GM18517 (cell line): ENCODE measurements at regions not wholly inside any gene's neighbourhood (a gene's known extent, or its start where the extent isn't known, plus 50 kb on each side); places are given as distances from the start of the nearest gene placed in this dataset.
"Not testable (repeated sequence)": the region's sequence is repeated elsewhere in the genome, so short reads cannot be mapped to it uniquely, and the experiment has no call there.

ENCODE experiments used
- ATAC-seq: cut with Tn5 transposase; IDR thresholded peaks from one replicate; pipeline ENCODE4 v1.9.1; 2021; ENCODE audit warnings: mild to moderate bottlenecking, moderate library complexity; ENCODE audit not compliant: unreplicated experiment

DNA sequence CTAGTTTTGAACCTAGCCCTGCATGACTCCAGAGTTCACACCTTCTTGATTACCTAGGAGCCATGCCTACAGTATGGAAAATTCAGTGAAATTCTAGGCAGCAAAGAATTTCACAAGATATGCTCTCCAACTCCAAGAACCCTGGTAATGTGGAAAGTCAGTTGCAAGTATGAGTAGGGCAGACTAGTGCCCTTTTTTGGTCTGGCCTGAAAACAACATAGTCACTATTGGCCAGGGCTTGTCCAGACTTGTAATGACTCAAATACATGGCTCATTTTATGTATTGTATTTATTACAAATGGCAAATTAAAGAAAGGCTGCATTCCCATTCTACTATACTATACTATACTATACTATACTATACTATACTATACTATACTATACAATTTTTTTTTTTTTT is 160.4 kb downstream of the ESM1 start:
- no peak for ATAC-seq

DNA sequence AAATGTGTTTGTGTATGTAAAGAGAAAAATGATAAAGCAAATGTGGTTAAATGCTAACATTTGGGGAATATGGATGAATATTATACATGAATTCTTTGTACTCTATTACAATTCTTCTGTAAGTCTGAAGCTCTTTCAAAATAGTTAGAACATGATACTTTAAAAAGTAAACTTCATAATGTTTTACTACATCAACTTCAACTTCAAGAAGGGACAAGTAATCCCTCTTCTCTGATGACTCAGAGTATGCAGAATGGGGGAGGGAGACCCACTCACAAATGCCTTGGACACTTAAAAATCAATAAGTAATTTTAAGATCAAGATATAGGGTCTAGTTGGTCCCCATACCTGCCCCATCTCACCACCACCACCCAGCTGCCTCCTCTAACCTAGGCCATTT is 162.4 kb downstream of the ESM1 start:
- ATAC-seq: no peak

DNA sequence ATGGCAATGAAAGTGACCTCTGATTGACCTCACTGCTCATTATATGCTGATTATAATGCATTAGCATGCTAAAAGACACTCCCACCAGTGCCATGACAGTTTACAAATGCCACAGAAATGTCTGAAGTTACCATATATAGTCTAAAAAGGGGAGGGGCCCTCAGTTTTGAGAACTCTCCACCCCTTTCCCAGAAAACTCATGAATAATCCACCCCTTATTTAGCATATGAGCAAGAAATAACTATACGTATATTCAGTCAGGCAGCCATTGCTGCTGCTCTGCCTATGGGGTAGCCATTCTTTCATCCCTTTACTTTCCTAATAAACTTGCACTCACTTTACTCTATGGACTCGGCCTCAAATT is 163.1 kb downstream of the ESM1 start:
- ATAC-seq: no peak

DNA sequence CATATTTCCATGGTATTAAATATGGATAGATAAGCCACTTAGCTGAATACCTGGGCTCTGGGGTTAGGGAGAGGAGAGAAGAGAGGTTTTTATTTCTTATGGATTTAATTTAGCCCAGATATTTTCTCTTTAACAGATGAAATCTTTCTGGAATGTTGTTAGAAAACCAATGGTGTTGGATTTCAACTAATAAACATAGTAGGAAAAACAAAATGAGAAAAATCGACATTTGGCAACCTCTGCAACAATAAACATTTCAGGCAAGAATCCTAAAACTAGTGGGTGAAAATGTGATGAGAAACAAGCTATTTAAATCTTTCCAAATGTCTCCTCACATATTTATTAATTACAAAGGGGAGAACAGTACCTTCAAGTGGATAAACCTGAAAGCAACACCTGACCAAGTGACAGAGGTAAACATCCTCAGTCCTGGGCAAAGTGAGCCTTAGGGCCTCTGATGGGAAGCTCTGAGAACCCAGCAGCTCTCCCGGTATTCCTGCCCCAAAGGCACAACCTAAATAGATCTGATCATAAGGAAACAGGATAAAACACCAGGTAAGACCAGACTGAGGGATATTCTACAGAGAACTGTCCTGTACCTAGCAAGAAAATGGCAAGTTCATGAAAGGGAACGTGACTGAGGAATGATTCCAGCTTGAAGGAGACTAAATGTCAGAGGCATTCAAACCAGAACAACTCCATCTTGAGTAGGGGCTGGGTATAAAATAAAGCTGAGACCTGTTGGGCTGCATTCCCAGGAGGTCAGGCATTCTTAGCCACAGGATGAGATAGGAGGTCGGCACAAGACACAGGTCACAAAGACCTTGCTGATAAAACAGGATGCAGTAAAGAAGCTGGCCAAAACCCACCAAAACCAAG is 163.7 kb downstream of the ESM1 start:
- no peak for ATAC-seq

DNA sequence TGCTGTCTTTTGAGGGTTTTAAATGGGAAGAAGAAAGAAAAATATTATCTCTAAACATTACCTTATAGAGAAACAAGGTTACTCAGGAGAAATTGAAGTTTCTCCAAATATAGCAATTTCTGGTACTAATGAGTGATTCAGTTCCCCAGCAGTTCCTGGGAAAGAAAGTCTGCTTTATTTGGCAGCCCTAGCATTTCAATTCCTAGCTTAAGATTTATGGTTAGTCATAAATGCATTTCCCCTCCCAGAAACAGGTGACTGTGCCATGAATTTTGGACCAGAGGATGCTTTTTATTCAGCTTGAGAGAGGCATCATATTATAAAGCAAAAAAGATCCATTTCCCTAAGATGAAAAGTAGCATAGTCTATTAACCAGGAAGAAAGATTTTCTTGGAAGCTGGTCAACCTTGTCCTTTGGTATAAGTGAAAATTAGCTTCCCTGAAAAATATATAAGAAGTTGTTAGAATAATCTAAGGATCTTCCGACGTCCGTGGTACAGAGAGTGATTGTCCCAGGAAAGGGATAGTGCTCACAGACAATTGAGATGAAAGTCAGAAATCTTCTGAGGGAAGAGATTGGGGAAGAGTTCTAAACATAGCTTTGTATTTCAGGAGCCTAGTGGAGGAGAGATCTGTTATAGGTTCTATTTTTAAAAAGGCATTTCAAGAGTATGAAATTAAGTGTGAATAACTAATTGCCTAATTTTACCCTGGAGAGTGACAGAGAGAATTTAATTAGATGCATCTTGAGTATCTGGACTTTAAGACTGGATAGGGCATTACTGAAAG is 164.9 kb downstream of the ESM1 start:
- no peak for ATAC-seq

DNA sequence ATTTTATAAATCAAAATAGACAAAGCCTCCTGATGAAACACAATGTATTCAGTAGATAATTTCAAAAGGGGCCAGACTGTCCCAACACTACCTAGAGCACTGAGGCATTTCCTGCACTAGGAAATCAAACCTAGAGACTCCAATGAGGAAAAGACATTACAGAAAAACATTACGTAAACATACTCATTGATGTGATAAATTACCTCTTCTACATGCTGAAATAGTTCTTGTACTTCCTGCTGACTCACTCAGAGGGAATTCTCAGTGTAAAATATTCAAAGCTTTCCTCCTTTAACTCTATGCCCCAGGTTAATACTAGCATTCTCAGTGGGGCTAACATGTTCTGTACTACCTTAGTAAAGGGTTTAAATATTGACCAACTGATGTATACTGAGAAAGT is 178.0 kb downstream of the ESM1 start:
- ATAC-seq: no peak

DNA sequence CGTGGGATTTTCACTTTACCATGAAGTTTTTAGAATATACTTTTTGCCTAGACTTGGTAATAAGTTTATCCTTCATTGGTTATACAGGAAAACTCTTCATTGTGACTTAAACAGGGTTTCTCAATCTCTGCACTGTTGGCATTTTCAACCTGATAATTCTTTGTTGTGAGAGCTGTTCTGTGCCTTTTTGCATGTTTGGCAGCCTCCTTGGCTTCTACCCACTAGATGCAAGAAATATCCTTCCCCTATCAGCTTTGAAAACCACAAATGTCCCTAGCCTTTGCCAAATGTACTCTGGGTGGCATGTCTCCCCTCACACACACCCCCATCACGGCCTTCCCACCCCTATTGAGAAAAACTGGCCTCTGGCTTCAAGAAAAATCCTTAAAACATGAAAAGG is 180.9 kb downstream of the ESM1 start:
- no peak for ATAC-seq

DNA sequence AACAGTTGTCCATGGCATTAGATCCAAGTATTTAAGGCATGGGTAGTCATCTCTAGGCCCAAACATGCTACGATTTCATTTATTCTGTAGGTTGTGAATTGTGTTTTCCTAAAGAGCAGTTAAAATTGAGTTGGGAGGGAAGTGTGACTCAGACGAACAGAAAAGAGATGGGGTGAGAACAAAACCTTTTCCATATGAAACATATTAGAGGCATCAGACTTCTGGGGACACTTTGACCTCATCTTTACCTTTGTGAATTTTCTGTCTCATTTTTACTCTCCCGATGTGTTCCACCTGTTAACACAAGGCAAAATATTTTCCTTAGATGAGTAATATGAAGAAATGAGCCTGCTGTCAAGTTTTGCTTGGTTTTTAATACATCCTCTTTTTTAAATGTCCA is 181.3 kb downstream of the ESM1 start:
- no peak for ATAC-seq

DNA sequence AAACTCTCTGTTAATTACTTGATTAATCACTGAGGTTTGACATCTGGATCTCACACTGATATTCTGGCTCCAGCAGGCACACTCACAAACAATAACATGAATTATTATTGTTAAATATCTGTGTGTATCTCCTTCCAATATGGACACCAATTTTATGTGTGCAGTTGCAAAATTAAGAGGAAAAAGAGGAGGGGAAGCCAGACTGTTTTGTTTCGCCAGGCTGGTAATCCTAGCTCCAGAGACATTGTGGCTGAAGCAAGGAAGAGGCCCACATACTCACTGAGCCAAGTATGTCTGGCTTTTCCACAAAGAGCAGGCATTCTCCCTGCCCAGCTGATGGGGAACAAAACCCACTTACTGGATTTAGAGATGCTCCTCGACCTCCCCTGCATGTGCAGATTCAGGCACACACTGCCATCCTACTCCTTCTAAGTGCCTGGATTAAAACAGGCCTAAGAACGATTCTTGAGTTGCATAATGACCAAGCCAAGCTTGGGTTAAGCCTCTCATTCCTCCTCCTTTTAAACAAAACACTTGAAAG is 181.9 kb downstream of the ESM1 start:
- ATAC-seq: no peak

DNA sequence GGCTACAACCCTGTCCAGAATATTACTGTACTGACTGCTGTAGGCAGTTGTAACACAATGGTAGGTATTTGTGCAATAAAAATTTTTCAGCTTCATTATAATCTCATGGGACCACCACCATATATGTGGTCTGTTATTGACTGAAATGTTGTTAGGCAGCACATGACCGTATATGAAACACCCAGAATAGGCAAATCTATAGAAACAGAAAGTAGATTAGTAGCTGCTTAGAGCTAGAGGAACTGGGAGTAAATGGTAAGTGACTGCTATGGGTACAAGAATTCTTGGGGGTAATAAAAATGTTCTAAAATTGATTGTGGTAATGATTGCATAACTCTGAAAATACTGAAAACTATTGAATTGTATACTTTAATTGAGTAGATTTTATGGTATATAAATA is 185.7 kb downstream of the ESM1 start:
- peak; percentile 81 for ATAC-seq

DNA sequence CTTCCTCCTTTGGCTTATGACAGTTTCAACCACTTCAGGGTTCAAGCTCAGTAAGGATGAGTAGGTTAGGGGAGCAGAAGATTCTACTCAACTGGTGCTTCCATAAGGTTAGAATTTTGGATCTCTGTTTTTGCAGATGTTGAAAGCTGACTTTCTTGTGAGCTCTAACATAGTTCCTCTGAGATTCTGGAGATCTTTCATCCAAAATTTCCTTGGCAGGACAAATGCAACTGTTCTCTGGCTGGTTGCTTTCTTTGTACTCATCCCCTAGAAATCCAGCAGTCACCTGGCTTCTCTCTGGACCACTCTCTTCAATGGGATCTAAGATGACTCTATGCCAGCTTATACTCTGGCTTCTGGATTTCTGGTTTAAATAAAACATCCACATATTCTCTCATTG is 189.6 kb downstream of the ESM1 start:
- ATAC-seq: no peak

DNA sequence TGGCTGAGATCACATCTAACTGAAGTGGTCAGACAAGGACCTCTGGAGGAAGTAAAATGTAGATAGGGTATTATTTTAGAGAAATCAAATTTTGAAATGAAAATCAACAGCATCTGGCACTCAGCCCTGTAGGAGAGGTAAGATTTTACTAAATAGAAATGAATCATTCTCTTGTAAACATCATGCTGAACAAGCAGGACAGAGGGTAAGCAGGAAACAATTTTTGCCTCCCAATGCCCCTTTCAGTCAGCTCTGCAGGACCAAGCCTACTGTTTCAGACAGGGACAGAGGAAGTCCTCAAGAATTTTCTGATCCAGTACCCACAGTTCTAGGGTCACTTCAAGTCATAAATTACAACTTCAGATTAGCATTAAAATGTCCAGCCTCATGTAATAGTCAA is 190.1 kb downstream of the ESM1 start:
- ATAC-seq: no peak

DNA sequence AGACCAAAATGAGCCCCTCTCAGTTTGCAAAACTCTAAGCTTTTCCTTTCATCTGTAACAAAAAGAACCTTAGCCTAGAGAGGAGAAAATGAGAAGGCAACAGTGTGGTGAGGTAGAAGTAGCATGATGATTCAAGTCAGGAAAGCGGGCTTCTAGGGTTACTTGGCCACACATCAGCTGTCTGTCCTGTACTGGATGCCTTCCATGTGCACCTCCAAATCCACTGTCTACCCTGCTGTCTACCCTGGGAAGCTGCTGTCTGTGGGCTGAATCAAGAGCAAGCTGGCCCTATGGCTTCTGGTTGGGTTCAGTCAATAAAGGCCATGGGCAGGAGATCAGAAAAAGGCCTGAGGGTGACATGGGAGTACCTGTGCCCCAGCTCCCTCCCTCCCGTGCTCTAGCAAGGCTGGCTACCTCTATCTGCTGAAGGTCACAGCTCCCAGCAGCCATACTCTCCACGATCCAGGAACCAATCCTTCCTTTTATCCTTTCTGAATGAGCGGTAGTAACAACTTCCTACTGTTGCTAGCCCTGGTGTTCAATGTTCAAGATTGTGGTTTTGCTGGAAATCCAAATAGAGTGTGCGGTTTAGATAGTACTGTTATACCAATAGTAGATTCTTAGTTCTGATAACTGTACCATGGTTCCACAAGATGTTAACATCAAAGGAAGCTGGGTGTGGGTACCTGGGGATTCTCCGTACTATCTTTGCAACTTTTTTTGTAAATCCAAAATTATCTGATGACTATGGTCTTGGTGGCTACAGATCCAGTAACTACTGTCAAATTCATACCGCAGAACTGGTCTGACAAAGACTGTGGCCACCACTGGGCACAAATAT is 191.0 kb downstream of the ESM1 start:
- no peak for ATAC-seq

DNA sequence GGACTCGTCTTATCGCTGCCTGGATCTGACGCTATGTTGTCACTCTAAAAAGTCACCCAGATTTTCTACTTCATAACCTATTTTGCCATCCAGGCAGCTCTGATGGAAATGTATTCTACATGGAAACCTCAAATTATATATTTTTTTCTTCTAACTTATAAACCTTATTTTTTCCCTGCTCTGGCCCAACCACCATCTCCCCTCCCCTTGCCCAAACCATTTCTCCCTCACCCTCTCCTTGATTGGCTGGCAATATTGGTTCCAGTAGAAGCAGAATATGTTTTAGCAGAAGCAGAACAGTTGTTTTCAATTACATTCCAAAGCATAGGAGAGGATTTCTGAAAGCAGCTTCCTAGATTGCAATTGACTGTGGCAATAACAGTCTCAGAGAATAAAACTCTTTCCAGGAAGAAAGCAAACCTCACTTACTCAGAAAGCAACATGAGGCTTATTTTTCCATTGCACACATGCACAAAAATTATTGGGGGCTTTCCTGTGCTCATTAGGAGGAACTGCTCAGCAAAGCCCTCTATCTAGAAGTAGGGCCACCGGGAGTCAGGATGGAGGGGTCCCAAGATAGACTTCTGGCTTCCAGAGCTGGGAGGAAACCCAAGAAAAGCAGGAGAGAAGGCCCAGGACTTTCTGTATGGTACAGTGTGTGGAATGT is 191.8 kb downstream of the ESM1 start:
- ATAC-seq: no peak

DNA sequence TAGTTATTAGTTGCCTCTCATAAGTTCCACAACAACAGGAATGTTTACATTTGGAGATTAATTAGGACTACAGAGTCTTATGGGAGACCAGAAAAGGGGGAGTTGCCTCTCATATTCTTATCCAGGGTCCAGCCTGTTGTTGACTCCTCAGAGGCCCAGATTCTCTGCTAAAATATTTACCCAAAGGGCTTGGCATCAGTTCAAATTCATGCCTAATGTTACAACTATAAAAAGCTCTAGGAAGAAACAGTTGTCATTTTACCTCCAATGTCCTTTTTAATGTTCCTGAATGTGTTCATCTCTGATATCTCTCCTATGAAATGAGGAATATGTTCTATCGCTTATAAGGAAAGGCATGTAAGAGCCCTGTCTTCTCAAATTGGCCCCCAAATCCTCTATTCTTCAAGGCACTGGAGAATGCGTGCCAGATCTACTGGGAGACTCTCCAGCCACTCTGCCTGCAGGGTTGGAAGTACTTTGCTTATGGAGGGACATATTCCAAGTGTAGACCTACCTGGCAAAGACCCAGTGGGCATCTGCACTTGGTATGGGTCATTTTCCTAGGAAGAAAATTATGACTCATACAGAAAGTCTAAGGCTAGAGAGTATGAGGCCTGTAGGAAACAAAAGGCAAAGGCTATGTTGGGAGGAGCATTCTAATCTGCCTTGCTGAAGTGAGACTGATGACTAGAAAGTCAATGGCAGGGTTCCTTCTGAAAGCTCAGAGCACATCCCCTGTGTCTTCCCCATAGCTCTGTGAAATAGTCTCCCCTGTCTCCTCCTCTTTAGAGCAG is 192.6 kb downstream of the ESM1 start:
- no peak for ATAC-seq

DNA sequence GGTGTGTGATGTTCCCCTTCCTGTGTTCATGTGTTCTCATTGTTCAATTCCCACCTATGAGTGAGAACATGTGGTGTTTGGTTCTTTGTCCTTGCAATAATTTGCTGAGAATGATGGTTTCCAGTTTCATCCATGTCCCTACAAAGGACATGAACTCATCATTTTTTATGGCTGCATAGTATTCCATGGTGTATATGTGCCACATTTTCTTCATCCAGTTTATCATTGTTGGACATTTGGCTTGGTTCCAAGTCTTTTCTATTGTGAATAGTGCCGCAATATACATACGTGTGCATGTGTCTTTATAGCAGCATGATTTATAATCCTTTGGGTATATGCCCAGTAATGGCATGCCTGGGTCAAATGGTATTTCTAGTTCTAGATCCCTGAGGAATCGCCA is 197.5 kb downstream of the ESM1 start:
- not testable (repeated sequence) for ATAC-seq

DNA sequence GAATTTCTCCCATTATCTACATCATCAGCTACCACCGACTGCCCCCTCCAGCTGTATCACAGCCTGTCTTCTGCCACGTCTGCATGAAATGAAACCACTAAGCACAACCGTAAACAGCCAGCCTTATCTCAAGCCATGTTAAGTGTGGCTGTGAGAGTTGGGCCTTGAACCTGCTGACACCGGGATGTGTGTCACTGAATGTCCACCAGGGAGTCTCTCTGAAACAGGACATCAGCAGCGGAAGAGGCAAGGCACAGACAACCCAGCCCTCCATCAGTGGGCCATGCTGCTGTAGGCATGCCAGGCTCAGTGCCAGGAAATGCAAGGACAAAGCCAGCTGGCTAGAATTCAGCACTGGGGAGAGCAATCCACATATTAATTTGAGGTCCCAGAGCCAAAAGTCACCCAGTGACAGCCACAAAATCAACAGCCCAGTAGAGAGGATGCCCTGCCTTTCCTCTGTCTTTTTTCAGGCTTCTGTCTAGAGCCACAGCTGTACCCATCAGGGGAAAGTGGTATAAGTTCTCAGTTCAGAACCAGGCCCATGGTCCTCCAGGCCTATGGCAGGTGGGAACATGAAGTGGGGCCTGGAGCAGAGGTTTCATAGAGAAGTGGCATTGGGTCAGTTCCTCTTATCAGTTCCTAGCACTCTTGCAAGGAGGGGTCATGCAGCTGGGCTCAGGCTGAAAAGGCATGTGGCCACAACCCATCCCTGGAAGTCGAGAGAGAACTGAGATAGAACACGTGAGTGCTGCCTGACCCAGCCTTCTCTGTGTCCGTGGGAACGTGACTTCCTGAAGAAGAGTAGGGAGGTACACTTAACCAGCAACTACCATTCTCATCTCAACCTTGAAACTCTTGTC is 199.4 kb downstream of the ESM1 start:
- peak; percentile 75 for ATAC-seq

DNA sequence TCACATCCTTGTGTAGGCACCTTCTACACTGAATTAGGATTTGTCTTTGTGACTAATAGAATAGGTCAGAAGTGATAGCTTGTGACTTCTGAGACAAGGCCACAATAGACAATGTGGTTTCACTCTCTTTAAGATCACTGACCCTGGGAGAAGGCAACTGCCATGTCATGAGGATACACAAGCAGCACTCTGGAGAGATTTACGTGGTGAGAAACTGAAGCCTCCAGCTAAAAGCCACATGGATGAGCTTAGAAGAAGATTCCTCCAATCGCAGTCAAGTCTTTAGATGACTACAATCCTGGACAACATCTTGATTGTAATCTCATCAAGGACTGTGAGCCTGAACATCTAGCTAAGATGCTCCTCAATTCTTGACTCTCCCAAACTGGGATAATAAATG is 206.6 kb downstream of the ESM1 start:
- ATAC-seq: no peak

DNA sequence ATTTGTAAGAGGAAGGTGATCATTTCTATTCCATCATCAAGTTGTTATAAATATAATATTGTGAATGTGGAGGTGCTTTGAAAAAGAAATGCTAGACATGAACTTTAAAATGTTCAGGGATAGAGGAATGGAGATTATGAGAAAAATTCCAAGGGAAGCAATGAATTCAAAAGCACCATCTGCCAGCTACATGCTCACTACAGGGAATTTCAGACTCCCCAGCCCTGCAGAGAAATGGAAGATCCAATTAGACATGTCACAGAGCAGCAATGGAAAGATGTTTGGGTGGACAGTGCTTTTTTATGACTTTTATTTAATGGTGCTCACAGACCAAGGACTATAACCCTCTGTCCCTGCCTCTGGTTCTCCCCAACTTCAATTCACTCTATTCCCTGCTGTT is 209.7 kb downstream of the ESM1 start:
- ATAC-seq: no peak
